H1 (cell line): ENCODE measurements at regions not wholly inside any gene's neighbourhood (a gene's known extent, or its start where the extent isn't known, plus 50 kb on each side); places are given as distances from the start of the nearest gene placed in this dataset.
"Not testable (repeated sequence)": the region's sequence is repeated elsewhere in the genome, so short reads cannot be mapped to it uniquely, and the experiment has no call there.

Experiments used
- CTCF ChIA-PET: fragments of 300-600 bp; sonication (Branson Sonifier 250); formaldehyde crosslinking; loops from one replicate; lab custom pipeline; 2021; ENCODE audit not compliant: partially characterized antibody; lab: Charles Lee
- POLR2A ChIA-PET: fragments of 300-600 bp; sonication (Branson Sonifier 250); formaldehyde crosslinking; loops from one replicate; lab custom pipeline; 2021; ENCODE audit warnings: inconsistent platforms; ENCODE audit not compliant: partially characterized antibody; lab: Charles Lee
- DNase-seq, 2 experiments: peaks; one replicate each; pipeline versions ENCODE4 v3.0.0 to v3.0.0-alpha.2; 2010 to 2022; ENCODE audit warnings: low spot score in 2 of 2, low read depth in 1 of 2, mixed read lengths in 1 of 2
- FAIRE-seq: peaks from 2 replicates; lab custom pipeline; 2011; peaks lifted over from hg19 to GRCh38; lab: Jason Lieb, UNC
- H2AFZ ChIP-seq: 2 replicates; pipeline ENCODE4 v1.8.1; 2012; ENCODE audit warnings: low read length, inconsistent platforms
- H2AK5ac ChIP-seq: 2 replicates; pipeline ENCODE4 v1.6.1; 2013; ENCODE audit warnings: low read depth, low read length
- H2BK120ac ChIP-seq: replicated peaks from 2 replicates; pipeline ENCODE3; 2013; ENCODE audit warnings: low read depth, low read length, inconsistent platforms
- H2BK12ac ChIP-seq: 2 replicates; pipeline ENCODE4 v1.6.1; 2013; ENCODE audit warnings: low read depth, low read length
- H2BK15ac ChIP-seq: 2 replicates; pipeline ENCODE4 v1.6.1; 2013; ENCODE audit warnings: low read length
- H2BK20ac ChIP-seq: 2 replicates; pipeline ENCODE4 v1.6.1; 2013; ENCODE audit warnings: low read length
- H2BK5ac ChIP-seq: 2 replicates; pipeline ENCODE4 v1.6.1; 2013; ENCODE audit warnings: low read depth, low read length
- H3K14ac ChIP-seq: 2 replicates; pipeline ENCODE4 v1.6.1; 2013; ENCODE audit warnings: inconsistent platforms; ENCODE audit not compliant: insufficient read length
- H3K18ac ChIP-seq: 2 replicates; pipeline ENCODE4 v1.6.1; 2013; ENCODE audit warnings: low read length; ENCODE audit errors: extremely low read depth
- H3K23ac ChIP-seq: 2 replicates; pipeline ENCODE4 v1.6.1; 2013; ENCODE audit warnings: inconsistent platforms; ENCODE audit not compliant: insufficient read length
- H3K23me2 ChIP-seq: 2 replicates; pipeline ENCODE4 v1.6.1; 2013; ENCODE audit warnings: low read depth, low read length
- H3K27ac ChIP-seq: 2 replicates; pipeline ENCODE4 v1.6.1; 2011; ENCODE audit warnings: low read depth, low read length, inconsistent platforms
- H3K27me3 ChIP-seq, 4 experiments: replicated peaks in 1 of 4; 1 replicate in 1 of 4; 2 replicates in 3 of 4; pipeline versions ENCODE4 v1.6.1 to v1.8.1; 2011 to 2013; ENCODE audit warnings: low read length in 3 of 4, mild to moderate bottlenecking in 3 of 4, inconsistent platforms in 2 of 4, mixed read lengths in 2 of 4, moderate library complexity in 1 of 4; ENCODE audit not compliant: control insufficient read depth in 3 of 4, insufficient read depth in 3 of 4; ENCODE audit errors: extremely low read depth in 1 of 4
- H3K36me3 ChIP-seq, 4 experiments: 2 replicates each; pipeline versions ENCODE4 v1.6.1 to v1.8.1; 2011 to 2013; ENCODE audit warnings: mild to moderate bottlenecking in 4 of 4, low read length in 3 of 4, moderate library complexity in 2 of 4, control low read depth in 1 of 4, inconsistent platforms in 1 of 4; ENCODE audit not compliant: insufficient read depth in 4 of 4, control insufficient read depth in 2 of 4
- H3K4ac ChIP-seq: replicated peaks from 2 replicates; pipeline ENCODE3; 2013; ENCODE audit warnings: low read length, low read depth, mixed read lengths, inconsistent platforms; ENCODE audit not compliant: insufficient read length
- H3K4me1 ChIP-seq, 4 experiments: replicated peaks in 1 of 4; 1 replicate in 1 of 4; 2 replicates in 3 of 4; pipeline versions ENCODE4 v1.6.1 to v1.8.1; 2011 to 2013; ENCODE audit warnings: low read length in 3 of 4, inconsistent platforms in 2 of 4, mixed read lengths in 1 of 4; ENCODE audit not compliant: insufficient read depth in 4 of 4, control insufficient read depth in 3 of 4
- H3K4me2 ChIP-seq, 2 experiments: 2 replicates each; pipeline versions ENCODE4 v1.6.1 to v1.8.1; 2011 to 2013; ENCODE audit warnings: low read depth in 2 of 2, low read length in 2 of 2, control low read depth in 1 of 2, inconsistent platforms in 1 of 2, mild to moderate bottlenecking in 1 of 2; ENCODE audit not compliant: insufficient read depth in 1 of 2
- H3K4me3 ChIP-seq, 4 experiments: fragments of 200-600, 300-600 bp in 1 of 4; sonication (generic), shearing (Covaris generic), sonication (Bioruptor Twin) in 1 of 4; 2 replicates each; pipeline versions ENCODE4 v1.5.1 to v1.8.1; 2011 to 2016; ENCODE audit warnings: low read length in 4 of 4, low read depth in 3 of 4, control low read depth in 2 of 4, inconsistent platforms in 2 of 4, mild to moderate bottlenecking in 2 of 4, mixed read lengths in 1 of 4, moderate library complexity in 1 of 4; ENCODE audit not compliant: insufficient read depth in 2 of 4; ENCODE audit errors: extremely low read depth in 1 of 4
- H3K56ac ChIP-seq: replicated peaks from 2 replicates; pipeline ENCODE3; 2013; ENCODE audit warnings: low read depth, mild to moderate bottlenecking, mixed read lengths, low read length, inconsistent platforms; ENCODE audit not compliant: insufficient read length
- H3K79me1 ChIP-seq: 2 replicates; pipeline ENCODE4 v1.6.1; 2013; ENCODE audit warnings: low read depth, low read length, control low read depth
- H3K79me2 ChIP-seq, 2 experiments: 2 replicates each; pipeline versions ENCODE4 v1.6.1 to v1.8.1; 2012 to 2013; ENCODE audit warnings: low read length in 2 of 2, mild to moderate bottlenecking in 2 of 2, inconsistent platforms in 1 of 2; ENCODE audit not compliant: insufficient read depth in 2 of 2, control insufficient read depth in 1 of 2
- H3K9ac ChIP-seq, 4 experiments: replicated peaks in 1 of 4; 1 replicate in 1 of 4; 2 replicates in 3 of 4; pipeline versions ENCODE4 v1.6.1 to v1.8.1; 2011 to 2013; ENCODE audit warnings: low read depth in 3 of 4, low read length in 3 of 4, control low read depth in 2 of 4, mild to moderate bottlenecking in 2 of 4, moderate library complexity in 2 of 4, inconsistent platforms in 1 of 4; ENCODE audit errors: extremely low read depth in 1 of 4
- H3K9me3 ChIP-seq, 2 experiments: 2 replicates each; pipeline versions ENCODE4 v1.6.1 to v1.8.1; 2012 to 2013; ENCODE audit warnings: mild to moderate bottlenecking in 2 of 2, moderate library complexity in 2 of 2, control low read depth in 1 of 2, inconsistent platforms in 1 of 2, low read depth in 1 of 2, low read length in 1 of 2, mixed read lengths in 1 of 2; ENCODE audit not compliant: insufficient read depth in 2 of 2
- H4K20me1 ChIP-seq, 2 experiments: replicated peaks in 1 of 2; 2 replicates each; pipeline versions ENCODE3 to v1.8.1; 2011 to 2013; ENCODE audit warnings: inconsistent platforms in 2 of 2, low read length in 2 of 2, mild to moderate bottlenecking in 1 of 2; ENCODE audit not compliant: insufficient read depth in 2 of 2, control insufficient read depth in 1 of 2
- H4K5ac ChIP-seq: 2 replicates; pipeline ENCODE4 v1.6.1; 2013; ENCODE audit warnings: low read length, low read depth, mixed read lengths, inconsistent platforms; ENCODE audit not compliant: insufficient read length
- H4K8ac ChIP-seq: 2 replicates; pipeline ENCODE4 v1.8.0; 2013; ENCODE audit warnings: mild to moderate bottlenecking, moderate library complexity, low read length, inconsistent platforms; ENCODE audit not compliant: insufficient read depth; ENCODE audit errors: extremely low read depth
- H4K91ac ChIP-seq: replicated peaks from 2 replicates; pipeline ENCODE3; 2013; ENCODE audit warnings: low read length, mixed read lengths, inconsistent platforms; ENCODE audit not compliant: insufficient read length
- BCL11A ChIP-seq, 2 experiments: IDR thresholded peaks; one replicate each; pipeline ENCODE4 v1.6.1; 2011; ENCODE audit warnings: low read depth in 2 of 2, low read length in 2 of 2, mild to moderate bottlenecking in 2 of 2
- EGR1 ChIP-seq: IDR thresholded peaks from 2 replicates; pipeline ENCODE4 v1.6.1; 2011; ENCODE audit warnings: low read depth, low read length, borderline replicate concordance
- GTF2F1 ChIP-seq: IDR thresholded peaks from 2 replicates; pipeline ENCODE4 v1.6.1; 2012; ENCODE audit warnings: low read depth, low read length, improper control_type of control experiment, borderline replicate concordance
- KDM1A ChIP-seq: fragments of 200-600, 300-600 bp; sonication (generic); IDR thresholded peaks from 2 replicates; pipeline ENCODE4 v1.7.1; 2016; ENCODE audit warnings: mild to moderate bottlenecking, low read length, borderline replicate concordance
- NANOG ChIP-seq: IDR thresholded peaks from 2 replicates; pipeline ENCODE4 v1.6.1; 2011; ENCODE audit warnings: low read length, low read depth, mild to moderate bottlenecking, inconsistent platforms; ENCODE audit not compliant: insufficient read depth, poor library complexity, severe bottlenecking
- RXRA ChIP-seq: IDR thresholded peaks from 2 replicates; pipeline ENCODE4 v1.6.1; 2011; ENCODE audit warnings: low read depth, mild to moderate bottlenecking, low read length, moderate library complexity; ENCODE audit not compliant: insufficient read depth
- SAP30 ChIP-seq: fragments of 300-600 bp; sonication (generic); IDR thresholded peaks from 2 replicates; pipeline ENCODE4 v1.7.1; 2012; ENCODE audit warnings: low read length, moderate library complexity, mild to moderate bottlenecking, inconsistent platforms; ENCODE audit not compliant: insufficient read depth, insufficient replicate concordance
- TAF1 ChIP-seq: IDR thresholded peaks from 2 replicates; pipeline ENCODE4 v1.6.1; 2011; ENCODE audit warnings: mild to moderate bottlenecking, low read depth, low read length
- YY1 ChIP-seq: IDR thresholded peaks from 2 replicates; pipeline ENCODE4 v1.6.1; 2011; ENCODE audit warnings: low read depth, mild to moderate bottlenecking, low read length
- WGBS, 2 experiments: shearing (Covaris generic) in 1 of 2; methylation state at CpG; one replicate each; pipeline versions ENCODE4 v1.1.6 to v1.1.7; 2013 to 2015; ENCODE audit warnings: low lambda C conversion rate in 2 of 2, mixed read lengths in 2 of 2, inconsistent platforms in 1 of 2, low coverage in 1 of 2, missing lambda C conversion rate in 1 of 2; ENCODE audit not compliant: insufficient replicate concordance in 2 of 2, insufficient coverage in 1 of 2, insufficient read length in 1 of 2; ENCODE audit errors: extremely low coverage in 1 of 2, missing lambda C conversion rate in 1 of 2; 5-methylcytosine and 5-hydroxymethylcytosine counted together

GRCh38 chr7:63065684-63066083 lies 933.0 kb upstream of the ZNF722 start (continued):
- TF ChIP-seq SAP30 (no peak), EGR1 (no peak), YY1 (no peak), RXRA (no peak), NANOG (no peak), GTF2F1 (no peak), KDM1A (no peak), TAF1 (no peak), BCL11A (IDR thresholded peaks at IDR 0.05; ENCODE audit: low read depth in 2 of 2, low read length in 2 of 2) (no peak)

- H3K79me1 ChIP-seq, H2BK12ac ChIP-seq, H2AFZ ChIP-seq, H3K23me2 ChIP-seq, H2BK5ac ChIP-seq, H3K36me3 ChIP-seq, H2BK120ac ChIP-seq, H3K18ac ChIP-seq, H2BK15ac ChIP-seq, H3K9ac ChIP-seq, H3K4me3 ChIP-seq, H2AK5ac ChIP-seq, H4K91ac ChIP-seq, H3K23ac ChIP-seq, CTCF ChIA-PET, H4K20me1 ChIP-seq, DNase-seq, POLR2A ChIA-PET, H4K8ac ChIP-seq, H3K79me2 ChIP-seq, H4K5ac ChIP-seq, H2BK20ac ChIP-seq, H3K14ac ChIP-seq, H3K4ac ChIP-seq, H3K27me3 ChIP-seq, H3K27ac ChIP-seq, H3K56ac ChIP-seq, FAIRE-seq, H3K4me1 ChIP-seq, H3K4me2 ChIP-seq: not testable (repeated sequence)
- 63% methylated on average over 4 of the region's 4 CpGs; no CpG with 5 or more reads in 1 of the 2 experiments for WGBS, 2 experiments
- H3K9me3 ChIP-seq, result peaks cover 26 to 45% of the 10 kb centered on the region in 2 experiments
Measured at GRCh38 chr7:63066235-63066634, 932.4 kb upstream of the ZNF722 start.
